ENCODE measurements at regions not wholly inside any gene's neighbourhood (a gene's known extent, or its start where the extent isn't known, plus 50 kb on each side); places are given as distances from the start of the nearest gene placed in this dataset.

DNA sequence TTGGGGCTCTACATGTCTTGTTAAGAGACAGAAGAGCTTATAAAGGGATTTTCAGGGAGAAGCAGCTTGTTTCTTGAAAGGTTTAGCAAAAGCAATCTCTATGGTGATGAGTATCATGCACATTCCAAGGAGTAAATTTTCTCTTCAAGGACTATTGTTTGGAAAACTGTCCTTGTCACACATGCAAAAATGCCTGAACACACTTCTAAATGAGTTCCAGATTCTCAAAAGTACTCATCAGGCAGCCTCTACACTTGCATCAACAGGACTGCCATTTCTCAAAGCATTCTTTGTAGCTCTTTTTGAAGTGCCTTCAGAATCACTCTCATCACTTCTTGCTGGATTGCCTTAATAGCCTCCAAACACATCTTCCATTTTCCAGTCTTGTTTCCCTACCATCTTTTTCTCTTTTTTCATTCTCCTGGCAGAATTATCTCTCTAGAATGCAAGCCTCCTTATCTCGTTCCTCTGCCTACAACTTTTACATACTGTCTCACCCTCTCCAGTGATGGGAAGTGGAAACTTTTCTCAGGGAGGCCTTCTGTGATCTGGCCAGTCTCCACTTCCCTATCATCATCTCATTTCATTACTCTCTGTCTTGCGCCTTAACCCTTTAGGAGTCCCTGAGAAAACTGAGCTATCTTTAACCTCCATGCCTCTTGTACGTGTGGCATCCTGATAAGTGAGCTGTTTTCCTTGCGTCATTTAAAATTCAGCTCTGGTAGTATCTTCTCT lies 631.5 kb upstream of the TLE4 start:
- Mint-ChIP-seq H3K27me3 (ENCODE audit: low read depth) (no peaks in the 10 kb centered on the region), H3K4me3 (no peak overlapping the region), H3K9me3 (peaks cover 1% of the 10 kb centered on the region), H3K27ac (ENCODE audit: unreplicated experiment) (no peak overlapping the region), H3K4me1 (no peaks in the 10 kb centered on the region), H3K36me3 (ENCODE audit: low read depth) (no peaks in the 10 kb centered on the region)
- TF ChIP-seq, protein P1, sequence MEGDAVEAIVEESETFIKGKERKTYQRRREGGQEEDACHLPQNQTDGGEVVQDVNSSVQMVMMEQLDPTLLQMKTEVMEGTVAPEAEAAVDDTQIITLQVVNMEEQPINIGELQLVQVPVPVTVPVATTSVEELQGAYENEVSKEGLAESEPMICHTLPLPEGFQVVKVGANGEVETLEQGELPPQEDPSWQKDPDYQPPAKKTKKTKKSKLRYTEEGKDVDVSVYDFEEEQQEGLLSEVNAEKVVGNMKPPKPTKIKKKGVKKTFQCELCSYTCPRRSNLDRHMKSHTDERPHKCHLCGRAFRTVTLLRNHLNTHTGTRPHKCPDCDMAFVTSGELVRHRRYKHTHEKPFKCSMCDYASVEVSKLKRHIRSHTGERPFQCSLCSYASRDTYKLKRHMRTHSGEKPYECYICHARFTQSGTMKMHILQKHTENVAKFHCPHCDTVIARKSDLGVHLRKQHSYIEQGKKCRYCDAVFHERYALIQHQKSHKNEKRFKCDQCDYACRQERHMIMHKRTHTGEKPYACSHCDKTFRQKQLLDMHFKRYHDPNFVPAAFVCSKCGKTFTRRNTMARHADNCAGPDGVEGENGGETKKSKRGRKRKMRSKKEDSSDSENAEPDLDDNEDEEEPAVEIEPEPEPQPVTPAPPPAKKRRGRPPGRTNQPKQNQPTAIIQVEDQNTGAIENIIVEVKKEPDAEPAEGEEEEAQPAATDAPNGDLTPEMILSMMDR (conservative IDR thresholded peaks at IDR 0.05), result no peak
- DNase-seq (ENCODE audit: low read depth, low spot score), result no peak

DNA sequence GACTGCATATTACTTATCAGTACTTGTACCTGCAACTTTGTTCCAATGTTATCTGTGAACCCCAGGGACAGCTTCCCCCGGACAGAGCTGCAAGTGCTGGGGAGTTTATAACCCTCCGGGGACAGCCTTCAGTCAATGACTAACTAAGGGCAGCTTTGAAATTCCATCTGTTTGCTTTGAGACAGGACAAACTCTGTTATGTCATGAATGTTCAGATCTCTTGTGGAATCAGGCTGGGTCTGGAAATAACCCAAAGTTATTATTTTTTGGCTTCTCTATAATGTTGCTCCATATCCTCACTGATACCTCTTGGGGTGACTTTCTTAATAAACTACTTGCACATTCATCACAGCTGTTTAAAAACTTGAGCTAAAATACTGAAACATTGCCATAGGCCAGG lies 617.5 kb upstream of the TLE4 start:
- no peak for DNase-seq (ENCODE audit: low read depth, low spot score)
- Mint-ChIP-seq H3K4me3 (no peak overlapping the region), H3K4me1 (no peaks in the 10 kb centered on the region), H3K27ac (ENCODE audit: unreplicated experiment) (no peak overlapping the region), H3K9me3 (peaks cover 12% of the 10 kb centered on the region), H3K27me3 (ENCODE audit: low read depth) (no peaks in the 10 kb centered on the region), H3K36me3 (ENCODE audit: low read depth) (peaks cover 4% of the 10 kb centered on the region)
- TF ChIP-seq, protein P1 (conservative IDR thresholded peaks at IDR 0.05), result no peak

DNA sequence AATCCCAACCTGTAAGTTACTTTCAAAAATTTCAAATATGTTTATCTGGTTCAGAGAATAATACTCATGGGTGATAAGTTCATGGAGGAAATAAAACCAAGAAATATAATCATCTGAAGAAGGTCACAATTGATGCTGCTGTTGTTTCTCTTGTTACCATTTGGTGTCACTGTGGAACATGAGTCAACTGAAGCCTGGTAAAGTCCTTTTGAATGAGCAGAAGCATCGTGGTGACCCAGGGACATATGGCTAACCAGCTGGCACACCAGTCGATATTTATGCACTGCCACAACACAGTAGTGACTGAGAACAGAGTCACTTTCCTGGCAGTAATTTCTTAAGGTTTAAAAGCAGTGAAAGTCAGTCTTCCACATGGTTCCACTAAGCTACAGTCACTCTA lies 612.9 kb upstream of the TLE4 start:
- DNase-seq (ENCODE audit: low read depth, low spot score), result no peak

DNA sequence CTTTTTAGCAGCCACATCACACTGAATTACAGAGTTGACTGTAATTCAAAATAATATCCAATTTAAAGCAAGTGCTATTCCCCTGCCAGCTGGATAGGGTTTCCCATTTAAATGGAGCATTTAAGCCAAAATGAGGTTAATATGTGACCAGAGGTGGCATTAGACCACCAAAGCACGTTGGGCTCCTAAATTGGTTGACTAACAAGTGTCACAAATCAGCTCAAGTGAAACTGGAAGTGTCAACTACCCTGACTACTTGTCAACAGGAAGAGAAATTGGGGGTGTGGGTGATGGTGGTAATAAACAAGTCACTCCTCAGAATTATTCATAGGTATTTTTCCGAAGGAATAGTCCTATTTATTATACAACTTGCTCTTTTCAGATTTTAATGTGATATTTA lies 609.6 kb upstream of the TLE4 start:
- Mint-ChIP-seq H3K27ac (ENCODE audit: unreplicated experiment) (no peak overlapping the region), H3K36me3 (ENCODE audit: low read depth) (peaks cover 3% of the 10 kb centered on the region), H3K27me3 (ENCODE audit: low read depth) (no peaks in the 10 kb centered on the region), H3K4me3 (no peak overlapping the region), H3K4me1 (no peaks in the 10 kb centered on the region), H3K9me3 (peaks cover 19% of the 10 kb centered on the region)
- no peak for DNase-seq (ENCODE audit: low read depth, low spot score)
- TF ChIP-seq, protein P1 (conservative IDR thresholded peaks at IDR 0.05), result no peak

More for the DNA sequence above, 612.9 kb upstream of the TLE4 start:
- TF ChIP-seq, protein P1 (conservative IDR thresholded peaks at IDR 0.05), result peak; percentile 38
- Mint-ChIP-seq H3K36me3 (ENCODE audit: low read depth) (peaks cover 3% of the 10 kb centered on the region), H3K4me1 (no peaks in the 10 kb centered on the region), H3K27me3 (ENCODE audit: low read depth) (no peaks in the 10 kb centered on the region), H3K4me3 (no peak overlapping the region), H3K27ac (ENCODE audit: unreplicated experiment) (no peak overlapping the region), H3K9me3 (peaks cover 19% of the 10 kb centered on the region)

DNA sequence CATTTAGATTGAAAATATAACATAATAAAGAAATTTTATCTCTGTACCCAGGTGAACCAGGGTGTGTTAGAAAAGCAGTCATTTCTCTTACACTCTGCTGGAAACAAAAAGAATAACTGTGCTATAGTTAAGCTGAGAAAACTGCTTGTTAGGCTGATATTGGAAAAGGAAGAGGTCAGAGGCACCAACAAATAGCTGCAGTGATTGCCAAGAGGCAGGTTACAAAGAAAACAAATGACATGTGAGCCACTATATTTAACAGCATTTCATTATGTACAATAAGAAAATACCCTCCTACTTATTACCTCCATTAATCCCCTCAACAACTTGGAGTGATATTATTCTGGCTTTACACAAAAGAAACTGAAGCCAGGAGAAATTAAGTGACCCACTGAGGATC lies 607.9 kb upstream of the TLE4 start:
- Mint-ChIP-seq H3K27ac (ENCODE audit: unreplicated experiment) (no peak overlapping the region), H3K27me3 (ENCODE audit: low read depth) (no peaks in the 10 kb centered on the region), H3K9me3 (peaks cover 19% of the 10 kb centered on the region), H3K4me3 (no peak overlapping the region), H3K36me3 (ENCODE audit: low read depth) (no peaks in the 10 kb centered on the region), H3K4me1 (no peaks in the 10 kb centered on the region)
- TF ChIP-seq, protein P1 (conservative IDR thresholded peaks at IDR 0.05), result no peak
- DNase-seq (ENCODE audit: low read depth, low spot score), result no peak

Data from neural crest cell (in vitro differentiated cells).